Hippocampal formation (tissue), 2 donors: ENCODE measurements at regions not wholly inside any gene's neighbourhood (a gene's known extent, or its start where the extent isn't known, plus 50 kb on each side); places are given as distances from the start of the nearest gene placed in this dataset.

Experiments
- DNase-seq, 2 donors: peaks; one replicate each; lab custom pipeline; 2025; lab: John Stamatoyannopoulos, UW

DNA sequence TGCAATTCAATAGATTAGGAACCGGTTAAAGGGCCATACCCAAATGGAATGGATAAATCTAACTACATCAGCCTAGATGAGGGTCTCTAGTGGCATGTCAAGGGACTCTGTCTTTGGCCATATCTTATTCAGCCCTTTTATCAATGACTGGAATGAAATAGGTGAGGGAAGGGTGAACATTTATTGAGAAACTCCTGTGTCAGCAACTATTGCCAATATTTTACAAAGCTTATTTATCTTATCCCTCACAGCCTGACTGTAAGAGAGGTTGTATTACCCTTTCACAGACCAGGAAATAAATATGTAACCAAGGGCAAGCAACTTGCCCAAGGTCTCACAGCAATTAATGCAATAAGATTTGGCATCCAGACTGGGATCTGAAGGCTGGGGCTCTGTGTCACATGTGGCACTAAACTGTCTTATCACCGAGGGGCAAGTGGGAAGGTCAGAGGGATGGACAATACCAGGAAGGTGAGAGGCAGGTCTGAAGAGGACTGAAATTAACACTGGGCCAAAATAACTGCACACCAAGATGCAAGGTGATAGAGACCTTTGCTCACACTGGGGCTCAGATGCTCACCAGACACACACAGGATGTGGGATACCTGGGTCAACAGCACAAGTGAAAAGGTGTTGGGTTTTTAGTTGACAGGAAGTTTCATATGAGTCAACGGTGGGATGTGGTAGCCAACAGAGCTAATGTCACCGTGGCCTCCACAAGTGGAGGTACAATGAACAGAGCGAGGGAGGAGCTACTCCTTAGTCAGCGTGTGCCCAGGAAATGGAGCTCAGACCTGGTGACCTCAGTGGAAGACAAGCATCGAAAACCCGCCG is 261.3 kb downstream of the RPLP1 start:
- no peak for DNase-seq

DNA sequence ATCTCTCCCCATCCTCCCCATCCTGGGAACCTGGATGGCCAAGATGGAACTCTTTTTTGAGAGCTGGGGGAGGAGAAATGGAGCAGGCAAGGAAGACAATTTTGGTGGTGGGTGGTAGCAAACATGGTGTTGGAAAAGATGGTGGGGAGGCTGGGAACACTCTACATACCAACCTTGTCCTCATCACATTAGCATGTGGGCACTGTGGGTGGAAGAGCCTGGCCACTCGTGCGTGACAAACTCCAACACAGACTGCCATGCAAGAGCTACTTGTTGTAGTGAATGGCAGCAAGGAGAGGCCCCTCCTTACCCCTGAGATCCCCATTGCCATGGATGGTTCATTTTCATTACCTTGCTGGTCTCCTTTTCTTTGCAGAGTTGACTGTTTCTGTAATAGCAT is 262.6 kb downstream of the RPLP1 start:
- no peak for DNase-seq

DNA sequence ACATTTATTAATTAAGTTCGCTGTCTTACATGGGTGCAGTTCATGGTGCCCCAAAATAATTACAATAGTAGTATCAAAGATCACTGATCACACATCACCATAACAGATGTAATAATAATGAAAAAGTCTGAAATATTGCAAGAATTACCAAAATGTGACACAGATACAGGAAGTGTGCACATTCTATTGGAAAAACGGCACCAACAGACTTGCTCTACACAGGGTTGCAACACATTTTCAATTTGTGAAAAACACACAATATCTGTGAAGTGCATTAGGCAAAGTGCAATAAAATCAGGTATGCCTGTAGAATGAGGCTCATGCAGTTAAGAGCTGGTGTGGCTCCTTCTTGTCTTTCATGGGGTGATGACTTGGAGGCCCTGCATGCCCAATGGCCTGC is 265.8 kb downstream of the RPLP1 start:
- no peak for DNase-seq

DNA sequence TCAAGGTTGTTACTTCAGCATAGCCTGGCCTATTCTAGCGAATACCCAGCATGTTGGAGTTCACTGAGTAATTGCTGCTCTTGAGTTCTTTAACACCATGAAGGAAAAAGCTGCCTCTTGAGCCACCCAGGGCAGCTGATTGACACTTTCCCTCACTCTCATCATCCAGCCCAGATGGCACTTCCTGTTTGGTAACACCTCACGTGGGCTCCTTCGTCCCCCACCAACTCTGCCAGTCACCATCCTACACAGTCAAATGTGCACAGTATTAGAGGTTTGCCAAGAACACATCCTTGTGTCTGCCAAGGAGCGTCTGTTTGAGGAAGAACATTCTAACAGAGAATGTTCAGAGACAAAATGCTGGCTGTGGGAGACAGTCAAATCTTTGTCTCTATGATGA is 266.3 kb downstream of the RPLP1 start:
- peak; percentile 14 for DNase-seq

DNA sequence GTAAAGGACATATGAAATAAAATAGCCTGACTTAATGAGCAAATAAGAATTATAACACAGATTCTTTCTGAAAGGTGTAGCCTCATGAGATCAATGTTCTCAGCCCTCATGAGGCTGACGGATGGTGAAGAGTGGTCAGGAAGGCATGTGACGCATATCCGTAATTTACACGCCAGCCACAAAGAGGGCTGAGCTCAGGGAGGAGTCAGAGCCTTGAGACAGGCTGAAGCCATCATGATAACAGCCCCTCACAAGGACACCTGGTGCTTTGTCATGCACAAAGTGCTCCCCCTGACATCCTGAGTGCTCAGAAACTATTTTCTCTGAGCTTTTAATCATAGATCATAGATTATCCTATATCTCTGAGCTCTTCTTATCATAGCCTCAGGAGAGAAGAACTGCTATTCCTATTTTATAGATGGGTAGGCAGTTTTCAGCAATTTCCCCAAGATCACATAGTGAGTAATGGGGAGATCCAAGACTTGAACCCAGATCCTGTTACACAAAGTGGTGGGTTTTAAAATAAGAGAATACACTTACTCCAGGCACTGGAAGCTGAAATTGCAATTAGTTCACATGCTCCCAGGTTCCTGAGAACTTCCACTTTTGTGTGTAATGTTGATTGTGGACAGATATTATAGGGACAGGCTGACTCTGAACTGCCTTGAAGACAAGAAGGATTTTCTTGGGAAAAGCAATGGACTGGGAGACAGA is 267.1 kb downstream of the RPLP1 start:
- no peak for DNase-seq

DNA sequence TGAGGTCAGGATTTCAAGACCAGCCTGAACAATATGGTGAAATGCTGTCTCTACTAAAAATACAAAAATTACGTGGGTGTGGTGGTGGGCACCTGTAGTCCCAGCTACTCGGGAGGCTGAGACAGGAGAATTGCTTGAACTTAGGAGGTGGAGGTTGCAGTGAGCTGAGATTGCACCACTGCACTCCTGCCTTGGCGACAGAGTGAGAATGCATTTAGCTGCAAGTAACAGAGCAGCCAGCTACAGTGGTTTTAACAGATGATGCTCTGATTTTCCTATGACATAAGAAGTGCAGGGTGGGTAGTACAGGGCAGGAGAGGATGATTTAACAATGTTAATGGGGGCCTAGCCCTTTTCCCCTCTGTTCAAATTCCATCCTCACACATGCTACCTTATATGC is 267.9 kb downstream of the RPLP1 start:
- no peak for DNase-seq

DNA sequence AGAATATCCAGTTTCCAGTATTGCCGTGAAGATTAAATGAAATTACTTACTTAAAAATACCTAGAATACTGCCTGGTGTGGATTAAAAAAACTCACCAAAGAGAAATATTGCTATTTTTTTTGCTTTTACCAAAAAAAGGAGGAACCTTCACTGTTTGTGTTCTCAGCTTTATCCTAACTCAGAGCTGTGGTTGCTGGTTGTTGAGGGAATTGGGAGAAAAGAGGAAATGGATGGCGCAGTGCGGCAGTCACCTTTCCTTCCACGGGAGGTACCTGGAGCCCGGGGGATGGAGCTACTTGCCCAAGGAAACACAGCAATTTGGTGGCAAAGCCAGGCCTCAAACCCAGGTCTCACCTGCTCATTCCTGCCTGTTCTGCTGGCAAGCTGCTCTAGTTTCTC is 270.3 kb downstream of the RPLP1 start:
- no peak for DNase-seq

DNA sequence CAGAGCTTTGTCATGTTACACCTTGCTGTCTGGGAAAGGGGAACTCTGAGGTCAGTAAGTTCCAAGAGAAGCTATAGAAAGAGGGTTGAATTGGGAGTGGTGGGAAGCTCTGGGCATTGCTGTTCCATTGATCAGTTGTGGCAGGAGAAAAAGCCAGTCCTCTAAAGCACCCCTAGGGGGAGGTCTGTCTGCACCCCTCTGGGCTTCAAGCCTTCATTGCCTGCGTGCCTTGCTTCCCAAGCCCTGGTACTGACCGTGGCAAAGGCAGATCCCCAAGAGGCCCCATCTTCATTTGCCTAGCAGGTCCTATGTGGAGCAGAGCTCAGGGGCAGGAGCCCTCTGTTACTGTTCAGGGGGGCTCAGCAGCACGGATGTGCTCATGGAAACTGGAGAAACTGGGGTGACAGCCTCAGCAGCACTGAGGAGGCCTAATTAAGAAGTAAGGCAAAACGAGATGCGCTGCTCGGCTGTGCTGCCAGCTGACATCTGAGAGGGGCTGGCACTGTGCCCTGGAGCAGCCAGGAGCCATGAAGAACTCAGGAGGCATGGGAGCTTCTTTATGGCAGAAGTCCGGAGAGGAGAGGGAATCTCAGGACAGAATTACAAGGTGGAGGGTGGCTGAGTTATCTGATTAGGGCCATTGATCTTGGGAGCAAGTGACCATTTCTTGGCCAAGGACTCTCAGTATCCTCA is 270.9 kb downstream of the RPLP1 start:
- DNase-seq = no peak

DNA sequence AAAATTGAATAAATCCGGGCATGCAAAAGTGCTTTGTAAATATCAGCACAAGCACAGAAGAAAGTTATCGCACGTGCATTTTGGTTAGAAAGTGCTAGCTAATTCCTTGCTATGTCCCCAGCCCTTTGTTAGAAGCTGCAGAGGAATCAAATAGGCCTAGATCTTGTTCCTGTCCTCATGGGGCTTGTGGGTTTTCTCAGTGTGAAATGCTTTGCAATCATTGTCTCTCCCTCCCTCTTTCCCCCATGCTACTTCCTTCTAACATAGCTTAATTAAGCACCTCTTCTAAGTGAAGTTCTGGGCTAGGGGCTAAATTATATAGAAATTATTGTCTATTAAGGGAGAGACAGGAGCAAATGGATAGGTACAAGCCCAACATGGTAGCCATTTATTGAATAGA is 271.7 kb downstream of the RPLP1 start:
- no peak for DNase-seq

DNA sequence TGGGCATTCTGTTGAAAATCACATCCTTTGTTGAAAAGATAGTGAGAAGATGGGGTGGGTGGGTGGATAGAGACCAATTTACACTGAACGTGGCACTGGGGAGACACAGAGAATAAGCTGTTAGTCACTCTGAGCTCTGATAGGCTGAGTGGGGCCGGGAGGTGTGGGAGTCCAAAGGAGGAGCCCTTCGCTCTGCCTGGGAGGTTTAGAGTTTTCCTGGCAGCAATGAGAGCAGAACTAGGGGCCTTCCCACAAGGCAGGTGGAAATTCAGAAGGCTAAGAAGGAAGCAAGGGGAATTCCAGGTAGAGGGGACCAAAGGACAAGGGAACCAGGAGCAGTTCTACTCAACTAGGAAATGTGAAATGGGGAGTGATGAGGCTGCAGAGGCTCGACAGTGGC is 272.7 kb downstream of the RPLP1 start:
- no peak for DNase-seq

DNA sequence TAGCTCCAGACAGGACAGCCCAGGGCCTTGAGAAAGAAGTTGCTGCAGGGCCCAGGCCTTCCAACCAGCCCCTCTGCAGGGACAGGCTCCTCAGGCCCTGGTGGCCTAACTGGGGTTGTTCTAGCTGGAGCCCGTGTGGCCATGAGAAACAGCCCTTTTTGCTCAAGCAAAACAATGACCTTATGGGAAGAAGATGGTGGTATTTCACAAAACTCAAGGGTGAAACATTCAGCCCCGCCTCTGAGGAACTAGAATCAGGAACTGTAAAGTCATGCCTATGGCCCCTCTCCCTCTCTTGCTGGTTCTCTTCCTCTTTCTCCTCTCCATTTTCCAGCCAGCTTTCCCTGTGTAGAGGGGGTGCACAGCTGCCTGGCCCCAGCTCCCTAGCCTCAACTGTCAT is 273.3 kb downstream of the RPLP1 start:
- peak in 1 of 2 donors; percentile 15 for DNase-seq

DNA sequence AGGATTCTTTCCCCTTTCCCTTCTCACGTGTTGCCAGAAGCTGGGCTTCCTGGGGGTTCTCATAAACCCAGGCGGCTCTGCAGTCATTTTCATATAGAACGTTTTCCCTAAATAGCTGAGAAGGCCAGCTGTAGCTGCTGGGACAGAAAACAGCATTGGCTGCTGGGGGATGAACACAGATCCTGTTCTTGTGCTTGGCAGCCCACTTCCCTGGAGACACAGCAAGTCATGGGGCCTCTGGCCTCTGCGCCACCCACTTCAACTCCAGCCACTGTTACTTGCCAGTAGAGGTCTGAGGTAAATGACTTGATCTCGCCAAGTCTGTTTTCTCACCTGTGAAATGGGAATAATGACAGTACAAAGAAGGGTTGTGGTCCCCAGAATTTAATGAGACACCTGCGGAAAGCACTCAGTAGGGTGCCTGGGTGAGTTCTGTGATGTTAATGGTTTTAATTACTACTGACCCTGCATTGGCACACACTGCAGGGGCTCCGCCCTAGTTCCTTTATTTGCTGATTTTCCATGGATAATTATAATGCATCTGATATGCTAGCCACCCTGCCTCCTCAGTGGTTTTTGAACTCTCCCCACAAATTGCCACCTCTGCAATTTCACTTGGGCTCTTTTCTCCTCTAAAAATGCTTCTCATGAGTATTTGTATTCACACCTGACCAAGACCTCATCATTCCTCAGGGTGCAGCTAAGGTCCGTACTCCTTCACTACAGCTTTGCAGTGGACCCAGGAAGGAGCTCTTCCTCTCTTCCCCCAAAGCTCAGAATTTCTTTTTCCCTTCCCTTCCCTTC is 274.7 kb downstream of the RPLP1 start:
- no peak for DNase-seq

DNA sequence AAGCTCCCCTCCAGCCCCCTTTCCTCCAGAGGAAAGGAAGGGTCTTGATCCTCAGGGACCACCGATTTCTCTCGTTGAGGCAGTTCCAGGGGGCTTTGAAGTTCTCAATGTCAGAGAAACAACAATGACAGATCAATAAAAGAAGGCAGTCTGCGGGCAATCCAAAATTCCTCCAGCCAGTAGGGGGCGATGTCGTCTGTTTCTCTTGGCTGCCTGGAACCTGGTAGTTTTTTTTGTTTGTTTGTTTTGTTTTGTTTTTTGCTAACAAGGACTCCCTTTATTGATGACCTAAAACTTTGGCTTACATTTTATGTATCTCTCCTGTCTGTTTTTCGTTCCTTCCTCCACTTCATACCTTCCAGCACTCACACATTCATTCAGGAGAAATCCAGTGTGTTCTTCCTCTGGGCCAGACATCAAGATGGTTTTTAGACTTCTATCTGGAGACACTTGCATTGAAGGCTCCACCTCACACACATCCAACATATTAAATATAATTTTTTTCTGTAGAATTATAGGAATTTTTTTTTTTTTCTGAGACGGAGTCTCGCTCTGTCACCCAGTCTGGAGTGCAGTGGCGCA is 276.6 kb downstream of the RPLP1 start:
- DNase-seq = no peak

DNA sequence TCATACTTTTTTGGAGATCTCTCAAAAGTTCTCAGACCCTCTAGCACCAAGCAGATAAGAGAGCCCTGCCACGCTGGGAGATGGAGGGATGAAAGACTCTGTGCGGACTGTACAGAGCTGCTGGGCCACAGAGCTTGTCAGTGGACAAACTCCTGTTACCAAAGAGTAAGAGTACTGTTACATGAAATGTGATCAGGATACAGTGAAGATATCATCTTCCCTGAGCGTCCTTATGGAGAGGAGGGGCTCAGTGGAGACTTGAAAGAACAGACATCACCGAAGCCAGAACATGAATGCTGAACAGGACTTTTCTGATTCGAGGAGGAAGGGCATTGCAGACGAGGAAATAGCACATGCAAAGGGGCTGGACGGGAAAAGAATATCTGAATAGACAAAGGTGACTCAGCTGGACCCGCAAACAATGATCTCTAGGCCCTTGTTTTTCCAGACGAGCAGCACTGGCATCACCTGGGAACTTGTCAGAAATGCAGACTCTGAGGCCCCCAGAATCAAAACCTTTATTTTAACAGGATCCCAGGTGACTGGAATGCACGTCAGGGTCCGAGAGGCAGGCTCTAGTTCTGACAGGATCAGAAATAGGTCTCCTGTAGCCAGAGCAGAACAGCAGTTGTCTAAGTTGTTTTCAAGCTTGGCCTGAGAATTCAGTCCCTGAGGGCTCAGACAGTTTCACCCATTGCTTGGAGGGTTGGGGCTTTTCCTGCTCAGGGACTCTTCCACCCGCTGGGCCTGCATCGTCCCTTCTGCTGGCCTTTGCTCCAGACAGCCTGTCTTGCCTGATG is 277.9 kb downstream of the RPLP1 start:
- DNase-seq = no peak

DNA sequence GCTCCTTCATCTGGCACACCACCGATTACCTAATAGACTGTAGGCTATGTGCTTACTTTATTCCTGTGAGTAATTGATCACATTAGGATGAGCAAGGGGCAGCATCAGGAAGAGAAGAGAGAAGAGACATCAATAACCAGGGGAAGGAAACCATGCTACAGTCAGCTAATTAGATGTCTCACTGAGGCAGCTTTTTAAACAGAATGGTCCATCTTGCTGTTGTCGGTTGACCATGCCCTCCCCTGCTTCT is 278.4 kb downstream of the RPLP1 start:
- no peak for DNase-seq

DNA sequence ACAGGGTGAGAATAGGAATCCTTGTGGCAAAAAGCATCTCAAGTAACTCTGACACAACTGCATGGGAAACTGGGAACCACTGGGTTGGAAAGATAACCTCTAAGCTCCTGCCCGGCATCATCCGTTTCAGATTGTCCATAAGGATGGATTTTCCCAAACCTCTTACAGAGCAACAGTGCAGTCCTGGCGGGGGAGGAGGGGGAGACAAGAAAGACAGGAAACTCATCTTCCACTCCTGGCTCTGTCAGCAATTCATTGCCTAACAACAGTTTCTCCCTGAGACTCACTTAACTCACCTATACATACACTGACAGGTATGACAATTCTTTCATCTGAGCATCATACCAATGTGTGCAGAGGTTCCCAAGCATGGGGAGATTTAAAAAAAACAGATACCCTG is 279.0 kb downstream of the RPLP1 start:
- no peak for DNase-seq

DNA sequence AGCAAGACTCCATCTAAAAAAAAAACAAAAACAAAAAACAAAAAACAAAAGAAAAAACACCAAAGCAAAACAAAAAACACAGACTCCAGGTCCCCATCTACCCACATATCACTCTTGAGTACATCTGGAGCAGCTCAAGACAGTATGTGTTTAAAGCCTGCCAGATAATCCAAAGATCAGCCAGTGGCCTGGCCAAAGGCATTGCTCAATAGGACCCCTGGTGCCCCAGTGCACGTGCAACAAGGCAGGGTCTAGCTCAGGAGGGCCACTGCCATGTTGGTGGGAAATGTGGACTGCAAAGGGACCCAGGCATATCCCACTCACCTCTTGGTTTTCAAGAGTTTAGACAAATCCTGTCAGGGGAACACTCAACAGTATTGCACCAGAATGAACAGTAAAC is 279.5 kb downstream of the RPLP1 start:
- no peak for DNase-seq

DNA sequence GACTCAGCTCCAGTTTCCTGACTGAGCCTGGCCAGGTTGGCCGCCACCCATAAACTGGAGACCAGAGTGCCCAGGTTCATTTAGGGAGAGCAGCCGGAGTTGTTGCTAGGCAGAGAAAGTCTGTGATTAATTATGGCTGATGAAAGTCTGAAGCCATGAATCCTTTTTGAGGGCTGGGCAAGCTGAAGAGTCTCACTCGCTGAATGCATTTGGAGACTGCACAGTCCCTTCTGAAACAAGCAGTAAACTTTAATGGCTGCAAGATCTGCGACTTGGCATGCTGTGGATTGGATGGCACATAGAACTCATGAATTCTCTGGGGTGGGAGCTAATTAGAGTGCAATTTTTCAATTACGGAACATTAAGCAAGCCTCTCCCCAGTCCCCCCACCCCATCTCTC is 282.1 kb downstream of the RPLP1 start:
- DNase-seq = no peak

DNA sequence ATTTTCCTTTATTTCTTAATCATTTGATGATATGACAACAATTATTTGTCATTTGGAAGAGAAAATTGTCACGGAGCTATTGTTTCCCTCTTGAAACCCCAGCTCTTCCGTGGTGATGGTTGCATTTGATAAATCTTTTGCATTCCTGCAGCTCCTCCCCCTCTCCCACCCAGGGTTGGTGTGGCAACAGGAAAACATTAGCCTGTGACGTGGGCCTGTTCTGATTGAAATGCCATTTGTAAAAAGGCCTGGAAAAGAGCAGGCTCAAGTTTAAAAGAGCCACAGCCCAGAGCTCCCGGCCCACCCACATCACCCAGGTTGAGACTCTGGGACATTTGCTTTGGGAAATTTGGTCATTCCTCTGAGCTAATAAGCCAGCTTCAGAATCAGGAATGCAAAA is 282.5 kb downstream of the RPLP1 start:
- no peak for DNase-seq

DNA sequence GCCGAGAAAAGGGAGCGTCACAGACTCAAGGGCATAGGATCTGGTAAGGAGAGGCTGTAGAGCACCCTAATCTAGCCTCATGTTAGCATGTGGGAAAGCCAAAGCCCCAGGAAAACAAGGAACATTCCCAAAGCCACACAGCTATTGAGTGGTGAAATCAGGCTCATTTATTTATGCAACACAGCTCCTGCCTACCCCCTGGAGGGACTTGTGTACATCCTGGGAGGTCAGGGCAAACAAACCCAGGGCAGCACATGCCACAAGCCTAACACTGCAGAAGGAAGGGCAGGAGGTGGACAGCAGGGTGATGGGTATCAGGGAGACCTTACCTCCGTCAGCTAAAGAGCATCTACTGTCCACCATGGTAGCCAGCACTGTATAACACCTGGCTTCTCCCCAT is 283.5 kb downstream of the RPLP1 start:
- DNase-seq = no peak

DNA sequence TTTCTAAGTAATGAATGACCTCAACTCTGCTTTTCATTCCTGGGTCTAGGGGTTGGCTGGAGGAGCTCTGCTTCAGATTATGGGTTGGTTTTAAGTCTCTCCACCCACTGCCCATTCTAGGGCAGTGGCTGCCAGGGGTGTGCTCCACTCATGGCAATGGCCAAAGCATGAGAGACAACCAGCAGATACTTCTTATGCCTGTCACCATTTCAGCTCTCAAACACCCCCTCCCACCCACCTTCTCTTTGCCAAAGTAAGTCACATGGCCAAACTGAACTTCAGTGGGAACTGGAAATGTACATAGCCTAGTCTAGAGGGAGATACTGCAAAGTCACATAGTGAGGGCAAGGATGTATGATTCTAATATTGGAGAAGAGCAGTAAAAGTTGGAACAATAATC is 285.3 kb downstream of the RPLP1 start:
- no peak for DNase-seq
